GM23248 (cell line): ENCODE measurements at regions not wholly inside any gene's neighbourhood (a gene's known extent, or its start where the extent isn't known, plus 50 kb on each side); places are given as distances from the start of the nearest gene placed in this dataset.
"Not testable (repeated sequence)": the region's sequence is repeated elsewhere in the genome, so short reads cannot be mapped to it uniquely, and the experiment has no call there.

ENCODE experiments used
- DNase-seq: peaks from one replicate; pipeline ENCODE4 v3.0.0-alpha.2; 2015
- H2AFZ ChIP-seq: fragments of 200-600 bp; sonication (generic); 2 replicates; pipeline ENCODE4 v1.6.1; 2016; ENCODE audit warnings: antibody characterized with exemption
- H3F3A ChIP-seq: fragments of 200-600 bp; sonication (generic); 2 replicates; pipeline ENCODE4 v1.6.1; 2016; ENCODE audit warnings: mild to moderate bottlenecking, antibody characterized with exemption, mixed run types; ENCODE audit not compliant: insufficient read depth
- H3K27ac ChIP-seq: fragments of 200-600 bp; sonication (generic); 2 replicates; pipeline ENCODE4 v1.5.1; 2016; ENCODE audit warnings: mild to moderate bottlenecking
- H3K27me3 ChIP-seq: fragments of 200-600 bp; sonication (generic); replicated peaks from 2 replicates; pipeline ENCODE4 v1.6.1; 2016; ENCODE audit warnings: mild to moderate bottlenecking; ENCODE audit not compliant: insufficient read depth
- H3K36me3 ChIP-seq: fragments of 200-600 bp; sonication (generic); 2 replicates; pipeline ENCODE4 v1.6.1; 2016; ENCODE audit warnings: low read depth, mild to moderate bottlenecking
- H3K4me1 ChIP-seq: fragments of 200-600 bp; sonication (generic); 2 replicates; pipeline ENCODE4 v1.6.1; 2016; ENCODE audit warnings: mild to moderate bottlenecking; ENCODE audit not compliant: insufficient read depth
- H3K4me2 ChIP-seq: fragments of 200-600 bp; sonication (generic); one replicate; pipeline ENCODE4 v1.6.1; 2016; ENCODE audit warnings: mild to moderate bottlenecking; ENCODE audit not compliant: unreplicated experiment
- H3K4me3 ChIP-seq: fragments of 200-600 bp; sonication (generic); 2 replicates; pipeline ENCODE4 v1.5.1; 2016; ENCODE audit warnings: mild to moderate bottlenecking
- H3K79me2 ChIP-seq: fragments of 200-600 bp; sonication (generic); 2 replicates; pipeline ENCODE4 v1.6.1; 2016; ENCODE audit warnings: mild to moderate bottlenecking; ENCODE audit not compliant: insufficient read depth
- H3K9ac ChIP-seq: fragments of 200-600 bp; sonication (generic); 2 replicates; pipeline ENCODE4 v1.6.1; 2016; ENCODE audit warnings: mild to moderate bottlenecking
- H3K9me2 ChIP-seq: fragments of 200-600 bp; sonication (generic); 2 replicates; pipeline ENCODE4 v1.6.1; 2016; ENCODE audit warnings: mixed run types, mild to moderate bottlenecking, moderate library complexity; ENCODE audit not compliant: insufficient read depth
- H3K9me3 ChIP-seq: fragments of 200-600 bp; sonication (generic); one replicate; pipeline ENCODE4 v1.6.1; 2017; ENCODE audit warnings: low read depth
- H4K20me1 ChIP-seq: fragments of 200-600 bp; sonication (generic); 2 replicates; pipeline ENCODE4 v1.6.0; 2016; ENCODE audit not compliant: insufficient read depth
- EZH2 ChIP-seq: fragments of 200-600 bp; sonication (generic); IDR thresholded peaks from 2 replicates; pipeline ENCODE4 v1.6.1; 2018; ENCODE audit warnings: antibody characterized with exemption, mild to moderate bottlenecking; ENCODE audit not compliant: insufficient read depth, poor library complexity, severe bottlenecking
- EZH2phosphoT487 ChIP-seq: fragments of 200-600 bp; sonication (generic); IDR thresholded peaks from 2 replicates; pipeline ENCODE4 v1.6.1; 2018; ENCODE audit warnings: antibody characterized with exemption, moderate library complexity, mild to moderate bottlenecking, low read depth; ENCODE audit not compliant: insufficient read depth
- WGBS, 2 experiments: methylation state at CpG; one replicate each; pipeline ENCODE4 v1.1.6; 2015 to 2017; ENCODE audit warnings: low lambda C conversion rate in 2 of 2, low coverage in 1 of 2; ENCODE audit errors: missing lambda C conversion rate in 2 of 2; 5-methylcytosine and 5-hydroxymethylcytosine counted together
- in situ Hi-C: fragments of 300-500 bp; cut with MboI; formaldehyde crosslinking; loops from 2 replicates; pipeline ENCODE4 v1.15.0; 2020

- H3K9me3 ChIP-seq, result no peaks in the 10 kb centered on the region
- no peak for DNase-seq
- no peaks in the 10 kb centered on the region for H3K27me3 ChIP-seq
- H3K9me2 ChIP-seq, result no peaks in the 10 kb centered on the region
- TF ChIP-seq EZH2phosphoT487 (no peak), EZH2 (no peak)
- WGBS, 2 experiments, result 11 to 13% methylated on average over 2 of the region's 2 CpGs
- H3K4me1 ChIP-seq, result no peaks in the 10 kb centered on the region
- H3K27ac ChIP-seq, result no peak overlapping the region
- no peak overlapping the region for H3K9ac ChIP-seq
- H3F3A ChIP-seq, result no peaks in the 10 kb centered on the region
- H3K4me2 ChIP-seq, result no peak overlapping the region
- in situ Hi-C loops, result no loop called here
- no peaks in the 10 kb centered on the region for H3K79me2 ChIP-seq
- no peaks in the 10 kb centered on the region for H3K36me3 ChIP-seq
- H2AFZ ChIP-seq, result no peak overlapping the region
- H4K20me1 ChIP-seq, result no peaks in the 10 kb centered on the region
- H3K4me3 ChIP-seq, result no peak overlapping the region
Observed at GRCh38 chr6:104460738-104461483, 398.8 kb downstream of the HACE1 start.

- no peaks in the 10 kb centered on the region for H3K79me2 ChIP-seq
- in situ Hi-C loops, result no loop called here
- no peaks in the 10 kb centered on the region for H3K36me3 ChIP-seq
- H3K27me3 ChIP-seq, result no peaks in the 10 kb centered on the region
- no peak overlapping the region for H3K4me2 ChIP-seq
- no peaks in the 10 kb centered on the region for H3K9me2 ChIP-seq
- no peaks in the 10 kb centered on the region for H3F3A ChIP-seq
- TF ChIP-seq EZH2 (no peak), EZH2phosphoT487 (no peak)
- H4K20me1 ChIP-seq, result no peaks in the 10 kb centered on the region
- no peak overlapping the region for H2AFZ ChIP-seq
- H3K4me3 ChIP-seq, result no peak overlapping the region
- 54 to 63% methylated on average over 1 of the region's 1 CpG for WGBS, 2 experiments
- DNase-seq, result no peak
- H3K4me1 ChIP-seq, result no peaks in the 10 kb centered on the region
- no peak overlapping the region for H3K9ac ChIP-seq
- no peak overlapping the region for H3K27ac ChIP-seq
- no peaks in the 10 kb centered on the region for H3K9me3 ChIP-seq
Observed at GRCh38 chr6:104459543-104459942, 400.2 kb downstream of the HACE1 start.

- no peak overlapping the region for H3K4me3 ChIP-seq
- TF ChIP-seq EZH2phosphoT487 (no peak), EZH2 (no peak)
- no peaks in the 10 kb centered on the region for H3K4me1 ChIP-seq
- no peak for DNase-seq
- H3K79me2 ChIP-seq, result no peaks in the 10 kb centered on the region
- H3F3A ChIP-seq, result no peaks in the 10 kb centered on the region
- no peak overlapping the region for H3K9ac ChIP-seq
- no peaks in the 10 kb centered on the region for H3K36me3 ChIP-seq
- no peak overlapping the region for H3K4me2 ChIP-seq
- no peak overlapping the region for H2AFZ ChIP-seq
- no peaks in the 10 kb centered on the region for H3K9me3 ChIP-seq
- H3K27ac ChIP-seq, result no peak overlapping the region
- in situ Hi-C loops, result no loop called here
- WGBS, 2 experiments, result 0% methylated on average over 1 of the region's 1 CpG
- H3K27me3 ChIP-seq, result no peaks in the 10 kb centered on the region
- H4K20me1 ChIP-seq, result no peaks in the 10 kb centered on the region
- no peaks in the 10 kb centered on the region for H3K9me2 ChIP-seq
Observed at GRCh38 chr6:104449918-104450317, 409.8 kb downstream of the HACE1 start.

GRCh38 chr6:104446101-104447080 lies 413.3 kb downstream of the HACE1 start:
- H3K79me2 ChIP-seq, H3K27me3 ChIP-seq, H3K27ac ChIP-seq, H3K4me3 ChIP-seq, H3K4me1 ChIP-seq, H3F3A ChIP-seq, H3K9me2 ChIP-seq, H3K9me3 ChIP-seq, H2AFZ ChIP-seq, H3K36me3 ChIP-seq, in situ Hi-C loops, H3K4me2 ChIP-seq, H4K20me1 ChIP-seq, DNase-seq, H3K9ac ChIP-seq: not testable (repeated sequence)
- whole genome bisulfite sequencing, 2 experiments, result 79 to 84% methylated on average over 33 to 39 of the region's 45 CpGs
